ENCODE measurements at regions not wholly inside any gene's neighbourhood (a gene's known extent, or its start where the extent isn't known, plus 50 kb on each side); places are given as distances from the start of the nearest gene placed in this dataset.

DNA sequence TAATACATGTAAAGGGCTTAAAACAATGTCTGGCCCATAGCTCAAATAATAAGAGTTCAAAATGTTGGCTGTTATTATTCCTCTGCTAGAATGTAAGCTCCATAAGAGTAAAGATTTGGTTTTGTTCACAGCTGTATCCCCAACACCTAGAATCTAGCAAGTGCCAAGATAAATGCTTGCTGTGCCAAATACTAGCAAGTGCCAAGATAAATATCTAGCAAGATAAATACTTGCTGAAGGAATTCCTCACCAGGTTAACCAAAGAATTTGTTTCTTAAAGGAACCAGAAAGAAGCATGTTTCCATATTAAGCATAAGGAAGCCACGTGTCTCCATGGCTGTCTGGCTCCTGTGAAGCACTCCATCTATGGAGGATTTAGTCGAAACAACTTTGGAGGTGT is 235.2 kb upstream of the SP4 start:
- TF ChIP-seq LEF1 (IDR thresholded peaks at IDR 0.05; ENCODE audit: borderline replicate concordance) (no peak), ZNF384 (IDR thresholded peaks at IDR 0.05) (no peak)
- ChIA-PET POLR2A (no interaction called here), CTCF (no interaction called here)
- no peak for DNase-seq (ENCODE audit: extremely low spot score)

DNA sequence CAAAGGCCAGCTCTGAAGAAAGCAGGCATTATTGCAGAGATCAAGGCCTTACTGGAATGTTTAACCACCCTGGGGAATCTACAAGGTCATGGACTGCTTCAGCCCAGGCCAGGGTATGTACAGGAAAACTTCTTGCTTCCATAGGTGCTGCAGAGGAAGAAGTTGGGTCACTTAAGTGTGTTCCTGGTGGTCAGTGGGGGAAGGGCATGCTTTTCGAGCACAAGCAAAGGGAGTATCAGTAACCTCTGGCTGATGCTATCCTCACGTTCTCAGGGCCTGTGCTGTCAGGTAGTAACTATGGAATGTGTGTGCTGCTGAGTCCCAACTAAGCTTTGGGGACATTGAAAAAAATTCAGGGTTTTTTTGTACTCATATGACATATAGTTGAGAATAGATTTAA is 234.0 kb upstream of the SP4 start:
- TF ChIP-seq SP1 (IDR thresholded peaks at IDR 0.05) (no peak), CTBP1 (IDR thresholded peaks at IDR 0.05; ENCODE audit: borderline replicate concordance) (no peak), SUZ12 (IDR thresholded peaks at IDR 0.05) (no peak), FOXK2 (IDR thresholded peaks at IDR 0.05) (no peak), FOXM1 (IDR thresholded peaks at IDR 0.05; ENCODE audit: borderline replicate concordance) (no peak), HDGF (IDR thresholded peaks at IDR 0.05; ENCODE audit: borderline replicate concordance) (no peak), FOXA1 (IDR thresholded peaks at IDR 0.05) (no peak), ARNT (IDR thresholded peaks at IDR 0.05) (no peak), BHLHE40 (IDR thresholded peaks at IDR 0.05; ENCODE audit: borderline replicate concordance) (no peak), ZNF384 (IDR thresholded peaks at IDR 0.05) (no peak), NFRKB (IDR thresholded peaks at IDR 0.05) (no peak), LEF1 (IDR thresholded peaks at IDR 0.05; ENCODE audit: borderline replicate concordance) (no peak), ELF4 (IDR thresholded peaks at IDR 0.05) (no peak), TARDBP (IDR thresholded peaks at IDR 0.05) (no peak), L3MBTL2 (conservative IDR thresholded peaks at IDR 0.05) (no peak)
- TF ChIP-seq, protein P1, sequence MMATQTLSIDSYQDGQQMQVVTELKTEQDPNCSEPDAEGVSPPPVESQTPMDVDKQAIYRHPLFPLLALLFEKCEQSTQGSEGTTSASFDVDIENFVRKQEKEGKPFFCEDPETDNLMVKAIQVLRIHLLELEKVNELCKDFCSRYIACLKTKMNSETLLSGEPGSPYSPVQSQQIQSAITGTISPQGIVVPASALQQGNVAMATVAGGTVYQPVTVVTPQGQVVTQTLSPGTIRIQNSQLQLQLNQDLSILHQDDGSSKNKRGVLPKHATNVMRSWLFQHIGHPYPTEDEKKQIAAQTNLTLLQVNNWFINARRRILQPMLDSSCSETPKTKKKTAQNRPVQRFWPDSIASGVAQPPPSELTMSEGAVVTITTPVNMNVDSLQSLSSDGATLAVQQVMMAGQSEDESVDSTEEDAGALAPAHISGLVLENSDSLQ (IDR thresholded peaks at IDR 0.05) = no peak
- no peak for DNase-seq (ENCODE audit: extremely low spot score)
- ChIA-PET POLR2A (no interaction called here), CTCF (no interaction called here)

GRCh38 chr7:21194936-21195335 is 232.9 kb upstream of the SP4 start:
- DNase-seq (ENCODE audit: extremely low spot score) = no peak
- ChIA-PET CTCF (interaction anchor here (0.7 kb wide), 1 partner anchor 9 kb away, joined by 3 read pairs; no protein-coding TSS in a partner anchor), POLR2A (no interaction called here)
- TF ChIP-seq NFRKB (IDR thresholded peaks at IDR 0.05) (no peak), ELF4 (IDR thresholded peaks at IDR 0.05) (no peak), CTBP1 (IDR thresholded peaks at IDR 0.05; ENCODE audit: borderline replicate concordance) (no peak), LEF1 (IDR thresholded peaks at IDR 0.05; ENCODE audit: borderline replicate concordance) (no peak), L3MBTL2 (conservative IDR thresholded peaks at IDR 0.05) (no peak), ZNF384 (IDR thresholded peaks at IDR 0.05) (no peak), FOXK2 (IDR thresholded peaks at IDR 0.05) (no peak), SUZ12 (IDR thresholded peaks at IDR 0.05) (no peak), SP1 (IDR thresholded peaks at IDR 0.05) (no peak), FOXA1 (IDR thresholded peaks at IDR 0.05) (no peak), HDGF (IDR thresholded peaks at IDR 0.05; ENCODE audit: borderline replicate concordance) (no peak), FOXM1 (IDR thresholded peaks at IDR 0.05; ENCODE audit: borderline replicate concordance) (no peak), BHLHE40 (IDR thresholded peaks at IDR 0.05; ENCODE audit: borderline replicate concordance) (no peak), TARDBP (IDR thresholded peaks at IDR 0.05) (no peak), ARNT (IDR thresholded peaks at IDR 0.05) (no peak)
- TF ChIP-seq, protein P1 (IDR thresholded peaks at IDR 0.05) = no peak

DNA sequence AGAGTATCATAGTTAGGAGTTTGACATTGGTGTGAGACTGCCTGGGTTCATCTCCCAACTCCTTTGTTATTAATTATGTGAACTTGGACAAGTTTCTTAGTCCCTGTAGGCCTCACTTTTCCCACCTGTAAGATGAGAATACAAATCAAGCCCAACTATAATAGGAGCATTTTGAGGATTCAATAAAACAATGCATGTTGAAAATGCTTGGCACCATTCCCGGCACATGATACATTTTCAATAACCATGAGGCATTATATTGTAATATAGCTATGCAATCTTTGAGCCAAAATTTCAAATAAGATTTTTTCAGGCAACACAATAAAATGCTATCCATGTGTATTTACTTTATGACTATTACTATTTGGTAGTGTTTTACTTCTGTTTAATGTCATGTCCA is 229.0 kb upstream of the SP4 start:
- ChIA-PET CTCF (no interaction called here), POLR2A (no interaction called here)
- no peak for TF ChIP-seq LEF1 (IDR thresholded peaks at IDR 0.05; ENCODE audit: borderline replicate concordance)
- no peak for TF ChIP-seq FOXM1 (IDR thresholded peaks at IDR 0.05; ENCODE audit: borderline replicate concordance)
- TF ChIP-seq, protein P1 (IDR thresholded peaks at IDR 0.05) = no peak
- TF ChIP-seq ARNT (IDR thresholded peaks at IDR 0.05) = no peak
- TF ChIP-seq FOXK2 (IDR thresholded peaks at IDR 0.05) = no peak
- DNase-seq (ENCODE audit: extremely low spot score) = no peak

DNA sequence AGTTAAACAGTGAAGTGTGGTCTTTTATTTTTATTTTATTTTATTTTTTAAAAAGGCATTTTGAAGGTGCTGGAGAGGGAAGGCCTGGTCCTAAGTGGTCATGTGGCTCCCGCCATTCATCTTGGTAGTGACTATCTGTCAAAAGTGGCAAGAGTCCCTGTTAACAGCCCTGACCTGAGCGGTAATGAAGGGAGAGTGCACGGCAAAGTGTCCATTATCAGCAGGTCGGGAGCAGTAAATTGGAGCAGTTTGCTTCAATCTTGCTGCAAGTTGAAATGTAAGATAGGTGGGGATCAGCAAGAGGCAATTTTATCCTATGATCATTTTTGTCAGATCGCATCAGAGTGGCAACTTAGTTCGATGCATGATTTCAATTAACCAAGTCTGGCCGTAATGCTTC is 227.4 kb upstream of the SP4 start:
- TF ChIP-seq NFRKB (IDR thresholded peaks at IDR 0.05) = no peak
- TF ChIP-seq SUZ12 (IDR thresholded peaks at IDR 0.05) = no peak
- DNase-seq (ENCODE audit: extremely low spot score) = no peak
- CTCF ChIA-PET = no interaction called here
- POLR2A ChIA-PET = no interaction called here

GRCh38 chr7:21214657-21215056 is 213.2 kb upstream of the SP4 start:
- ChIA-PET CTCF (no interaction called here), POLR2A (no interaction called here)
- no peak for TF ChIP-seq ZNF384 (IDR thresholded peaks at IDR 0.05)
- TF ChIP-seq FOXA1 (IDR thresholded peaks at IDR 0.05) = no peak
- TF ChIP-seq, protein P1 (IDR thresholded peaks at IDR 0.05) = no peak
- no peak for TF ChIP-seq FOXK2 (IDR thresholded peaks at IDR 0.05)
- no peak for TF ChIP-seq L3MBTL2 (conservative IDR thresholded peaks at IDR 0.05)
- no peak for TF ChIP-seq CTBP1 (IDR thresholded peaks at IDR 0.05; ENCODE audit: borderline replicate concordance)
- no peak for TF ChIP-seq ELF4 (IDR thresholded peaks at IDR 0.05)
- no peak for TF ChIP-seq ARNT (IDR thresholded peaks at IDR 0.05)
- no peak for TF ChIP-seq FOXM1 (IDR thresholded peaks at IDR 0.05; ENCODE audit: borderline replicate concordance)
- no peak for TF ChIP-seq SP1 (IDR thresholded peaks at IDR 0.05)
- TF ChIP-seq HDGF (IDR thresholded peaks at IDR 0.05; ENCODE audit: borderline replicate concordance) = no peak
- TF ChIP-seq BHLHE40 (IDR thresholded peaks at IDR 0.05; ENCODE audit: borderline replicate concordance) = no peak
- no peak for TF ChIP-seq NFRKB (IDR thresholded peaks at IDR 0.05)
- no peak for TF ChIP-seq SUZ12 (IDR thresholded peaks at IDR 0.05)
- TF ChIP-seq LEF1 (IDR thresholded peaks at IDR 0.05; ENCODE audit: borderline replicate concordance) = no peak
- TF ChIP-seq TARDBP (IDR thresholded peaks at IDR 0.05) = no peak
- DNase-seq (ENCODE audit: extremely low spot score) = no peak
